HT-29 (cell line): ENCODE measurements at regions not wholly inside any gene's neighbourhood (a gene's known extent, or its start where the extent isn't known, plus 50 kb on each side); places are given as distances from the start of the nearest gene placed in this dataset. TPM values are rescaled to one million over a fixed set of nuclear protein-coding genes. Genes with fewer than 3 reads are reported as not detected.

Experiments
- DNase-seq: peaks from one replicate; pipeline ENCODE4 v3.0.0-alpha.2; 2015; ENCODE audit warnings: low spot score
- small RNA-seq: library from RNA; depleted of rRNA; stranded (forward); fragments of <200 nt; gene quantifications from one replicate; pipeline ENCODE3, GENCODE V24; 2014

DNA sequence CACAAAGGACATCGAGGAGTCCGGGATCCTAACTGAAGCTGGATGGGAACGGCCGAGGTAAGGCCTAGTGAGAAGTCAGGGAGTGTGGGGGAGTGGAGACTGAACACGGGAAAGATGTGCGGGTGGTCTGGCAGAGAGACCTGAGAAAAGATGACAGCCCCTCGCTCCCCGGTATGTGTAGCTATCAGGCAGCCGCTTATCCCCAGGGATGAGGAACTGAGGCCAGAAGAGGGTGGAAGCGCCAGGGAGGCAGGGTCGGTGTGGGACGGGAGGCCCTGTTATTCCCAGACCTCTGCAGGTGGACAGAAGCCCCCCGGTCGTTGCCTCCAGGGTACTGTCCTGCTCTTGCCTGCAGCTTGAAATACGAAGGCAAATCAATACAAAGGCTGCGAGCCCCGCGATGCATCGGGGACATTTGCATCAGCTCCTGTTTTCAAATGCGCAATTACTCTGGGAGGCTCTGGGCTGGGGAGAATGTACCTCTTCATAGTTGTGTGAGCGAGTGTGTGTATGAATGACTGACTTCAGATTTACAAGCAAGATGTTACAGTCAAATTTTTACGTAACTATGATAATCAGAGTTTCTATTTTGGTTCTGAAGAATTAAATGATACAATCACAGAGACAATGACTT is 221.3 kb downstream of the QKI start:
- DNase-seq, result no peak

DNA sequence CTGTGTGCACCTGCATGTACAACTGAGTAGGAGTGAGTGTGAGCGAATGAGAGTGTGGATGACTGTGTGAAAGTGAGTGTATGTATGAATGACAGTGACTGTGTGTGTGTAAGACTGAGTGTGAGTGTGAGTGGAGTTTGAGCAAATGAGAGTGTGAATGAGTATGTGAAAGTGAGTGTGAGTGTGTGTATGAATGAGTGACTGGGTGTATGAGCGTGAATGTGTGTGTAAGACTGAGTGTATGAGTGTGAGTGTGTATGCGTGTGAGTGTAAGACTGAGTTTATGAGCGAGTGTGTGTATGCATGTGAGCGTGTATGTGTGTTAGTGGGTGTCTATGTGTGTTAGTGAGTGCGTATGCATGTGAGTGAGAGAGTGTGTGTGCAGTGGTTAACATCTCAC is 220.8 kb downstream of the QKI start:
- DNase-seq, result no peak

DNA sequence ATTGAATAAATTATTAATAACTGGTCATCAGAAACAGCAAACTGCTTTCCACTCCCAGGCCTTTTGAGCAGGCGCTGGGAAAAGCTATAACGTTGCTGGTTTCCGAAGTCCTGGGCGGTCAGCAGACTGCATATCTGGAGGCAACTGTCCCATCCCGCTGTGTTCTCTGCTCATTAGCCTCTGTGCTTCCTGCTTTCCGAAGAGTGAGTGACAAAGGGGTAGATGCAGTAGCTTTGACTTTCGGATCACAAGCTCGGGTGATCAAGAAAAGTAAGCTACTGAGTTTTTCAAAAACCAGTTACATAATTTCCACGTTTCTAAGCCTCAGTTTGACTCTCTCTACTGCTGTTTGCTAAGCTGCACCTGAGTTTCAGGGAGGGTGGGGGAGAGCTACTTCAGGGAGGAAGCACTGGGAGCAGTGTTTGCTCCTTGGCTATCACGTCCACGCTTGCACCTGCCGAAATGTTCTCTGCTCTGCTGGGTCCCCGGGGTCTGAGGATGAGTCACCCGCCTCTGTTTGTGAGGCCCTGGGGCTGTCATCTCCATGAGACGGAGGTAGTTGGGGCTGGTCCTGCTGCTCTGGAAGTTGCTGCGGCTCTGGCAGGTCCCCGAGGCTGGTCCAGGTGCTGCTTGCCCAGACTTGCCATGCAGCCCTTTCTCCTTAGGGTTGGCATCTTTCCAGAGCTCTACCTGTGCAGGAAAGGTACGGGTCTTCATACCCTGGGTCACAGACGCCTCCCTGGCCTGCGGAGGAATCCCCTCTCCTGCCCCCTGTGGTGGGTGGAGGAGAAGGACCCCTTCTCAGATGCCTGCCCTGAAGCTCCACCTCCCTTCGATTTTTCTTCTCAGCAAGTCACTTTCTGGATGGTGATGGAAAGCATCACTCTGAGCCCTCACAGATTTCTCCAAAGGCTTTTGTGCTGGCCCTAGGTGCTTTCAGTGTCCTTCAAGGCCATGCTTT is 220.0 kb downstream of the QKI start:
- DNase-seq, result no peak

DNA sequence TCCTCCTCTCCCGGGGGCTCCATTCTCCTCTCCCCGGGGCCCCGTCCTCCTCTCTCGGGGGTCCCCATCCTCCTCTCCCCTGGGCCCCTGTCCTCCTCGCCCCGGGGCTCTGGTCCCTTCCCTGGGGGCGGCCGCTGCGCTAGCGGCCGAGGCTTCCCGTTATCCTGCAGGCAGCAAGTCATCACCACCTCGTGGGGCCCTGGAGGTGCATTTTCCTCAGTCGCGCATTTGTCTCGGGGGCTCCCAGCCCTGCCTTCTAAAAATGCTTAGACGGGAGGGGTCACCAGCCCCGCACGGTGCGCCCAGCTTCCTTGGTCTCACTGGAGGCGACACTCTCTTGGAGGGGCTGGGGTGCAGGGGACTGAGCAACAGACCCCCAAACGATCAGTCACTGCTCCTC is 216.5 kb downstream of the QKI start:
- no peak for DNase-seq

DNA sequence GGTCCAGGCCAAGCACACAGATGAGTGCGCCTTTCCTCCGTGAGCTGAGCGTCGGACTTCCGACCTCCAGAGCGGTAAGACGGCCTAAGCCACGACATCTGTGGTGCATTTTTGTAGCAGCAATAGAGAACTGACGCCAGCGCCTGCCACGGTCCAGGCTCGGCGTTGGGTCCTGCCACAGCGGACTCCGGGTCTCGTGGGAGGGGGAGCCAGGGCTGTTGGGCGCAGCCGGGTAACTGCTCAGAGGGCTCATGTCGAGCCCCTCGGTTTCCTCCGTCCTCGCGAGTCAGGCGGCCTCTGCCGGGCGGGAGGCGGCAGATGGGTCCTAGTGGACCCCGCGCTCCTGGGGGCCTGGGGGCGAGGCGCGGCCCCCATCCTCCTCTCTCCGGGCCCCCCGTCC is 216.1 kb downstream of the QKI start:
- no peak for DNase-seq

DNA sequence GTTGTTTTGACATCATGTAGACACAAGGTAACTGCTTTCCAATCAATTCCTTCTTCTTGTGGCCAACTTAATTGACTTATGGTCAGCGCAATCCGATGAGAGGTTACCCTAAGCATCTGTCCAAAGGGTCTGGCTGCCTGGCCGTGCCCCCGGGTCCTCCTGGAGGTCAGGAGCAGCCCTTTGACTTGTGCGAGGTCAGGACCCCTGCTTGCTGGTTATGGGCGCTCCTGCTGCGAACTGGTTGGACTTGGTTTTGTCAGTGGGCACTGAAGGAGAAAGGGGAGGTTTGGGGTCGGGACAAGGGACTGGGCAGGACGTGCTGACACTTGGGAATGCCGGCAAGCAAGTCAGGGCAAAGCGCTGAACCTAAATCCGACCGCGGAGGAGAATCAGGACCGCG is 215.6 kb downstream of the QKI start:
- no peak for DNase-seq

Small RNA genes lying in the stretch of these regions (small RNA-seq; reads per million reads assigned to genes)
- not detected for gene RN7SL366P
